ENCODE measurements at regions not wholly inside any gene's neighbourhood (a gene's known extent, or its start where the extent isn't known, plus 50 kb on each side); places are given as distances from the start of the nearest gene placed in this dataset.

- DNase-seq: no peak
- Histone ChIP-seq H3K27me3 (no peaks in the 10 kb centered on the region), H3K4me3 (no peak overlapping the region), H3K27ac (no peak overlapping the region), H3K9me3 (no peaks in the 10 kb centered on the region), H3K4me1 (peaks cover 8 to 11% of the 10 kb centered on the region in 2 donors), H3K36me3 (no peaks in the 10 kb centered on the region)
- intact Hi-C loops (cut with DNase I; ENCODE audit: low total_unique reads) (no loop called here), in situ Hi-C loops (cut with MboI; ENCODE audit: low sequenced_read_pairs in 4 of 4) (no loop called here)
- no peak for ATAC-seq
- TF ChIP-seq, protein P1, sequence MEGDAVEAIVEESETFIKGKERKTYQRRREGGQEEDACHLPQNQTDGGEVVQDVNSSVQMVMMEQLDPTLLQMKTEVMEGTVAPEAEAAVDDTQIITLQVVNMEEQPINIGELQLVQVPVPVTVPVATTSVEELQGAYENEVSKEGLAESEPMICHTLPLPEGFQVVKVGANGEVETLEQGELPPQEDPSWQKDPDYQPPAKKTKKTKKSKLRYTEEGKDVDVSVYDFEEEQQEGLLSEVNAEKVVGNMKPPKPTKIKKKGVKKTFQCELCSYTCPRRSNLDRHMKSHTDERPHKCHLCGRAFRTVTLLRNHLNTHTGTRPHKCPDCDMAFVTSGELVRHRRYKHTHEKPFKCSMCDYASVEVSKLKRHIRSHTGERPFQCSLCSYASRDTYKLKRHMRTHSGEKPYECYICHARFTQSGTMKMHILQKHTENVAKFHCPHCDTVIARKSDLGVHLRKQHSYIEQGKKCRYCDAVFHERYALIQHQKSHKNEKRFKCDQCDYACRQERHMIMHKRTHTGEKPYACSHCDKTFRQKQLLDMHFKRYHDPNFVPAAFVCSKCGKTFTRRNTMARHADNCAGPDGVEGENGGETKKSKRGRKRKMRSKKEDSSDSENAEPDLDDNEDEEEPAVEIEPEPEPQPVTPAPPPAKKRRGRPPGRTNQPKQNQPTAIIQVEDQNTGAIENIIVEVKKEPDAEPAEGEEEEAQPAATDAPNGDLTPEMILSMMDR (IDR thresholded peaks at IDR 0.05 in 4 of 5, conservative IDR thresholded peaks at IDR 0.05 in 1 of 5): no peak
- no peak for TF ChIP-seq POLR2A (IDR thresholded peaks at IDR 0.05)
Observed at GRCh38 chr2:220941683-220942082, 630.4 kb downstream of the EPHA4 start.

DNA sequence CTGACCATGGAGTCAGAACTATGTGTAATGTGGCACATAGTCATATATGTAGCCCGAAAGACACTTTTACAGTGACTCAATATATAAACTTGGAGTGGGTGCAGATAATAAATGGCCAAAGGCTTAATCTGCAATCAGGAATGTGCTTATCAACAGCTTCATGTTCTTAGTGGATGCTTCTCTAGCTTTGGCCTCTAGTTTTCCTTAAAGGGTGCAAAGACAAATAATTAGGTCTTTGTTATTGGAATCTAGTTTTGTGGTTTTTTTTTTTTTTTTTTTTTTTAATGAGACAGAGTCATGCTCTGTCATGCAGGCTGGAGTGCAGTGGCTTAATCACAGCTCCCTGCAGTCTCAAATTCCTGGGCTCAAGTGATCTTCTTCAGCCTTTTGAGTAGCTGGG, 625.6 kb downstream of the EPHA4 start:
- H3K27ac ChIP-seq: no peak overlapping the region
- no peak overlapping the region for H3K4me3 ChIP-seq
- TF ChIP-seq, protein P1 (IDR thresholded peaks at IDR 0.05 in 4 of 5, conservative IDR thresholded peaks at IDR 0.05 in 1 of 5): no peak
- no peak for TF ChIP-seq POLR2A (IDR thresholded peaks at IDR 0.05)
- H3K4me1 ChIP-seq: no peaks in the 10 kb centered on the region
- in situ Hi-C loops (cut with MboI; ENCODE audit: low sequenced_read_pairs in 4 of 4) (no loop called here), intact Hi-C loops (cut with DNase I; ENCODE audit: low total_unique reads) (no loop called here)
- no peak for DNase-seq
- H3K9me3 ChIP-seq: no peaks in the 10 kb centered on the region
- ATAC-seq: no peak
- no peaks in the 10 kb centered on the region for H3K36me3 ChIP-seq
- no peaks in the 10 kb centered on the region for H3K27me3 ChIP-seq

DNA sequence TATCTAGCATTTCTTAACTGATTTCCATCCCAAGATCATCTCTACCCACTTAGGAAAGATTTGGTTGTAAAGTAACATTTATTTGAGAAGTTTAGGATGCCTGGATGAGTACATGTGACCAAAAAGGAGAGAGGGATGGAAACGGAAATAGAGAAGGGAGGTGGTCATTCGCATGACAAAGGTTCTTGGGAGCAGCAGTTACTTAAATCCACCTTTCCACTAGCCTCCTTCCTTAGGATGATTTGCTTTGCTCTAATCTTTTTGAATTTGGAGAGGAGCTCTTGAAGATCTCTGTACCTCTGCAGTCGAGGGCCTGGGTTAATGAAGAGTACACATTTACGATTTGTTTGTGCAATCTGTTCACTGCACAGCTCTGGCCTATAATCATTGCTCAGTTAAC, 623.5 kb downstream of the EPHA4 start:
- Histone ChIP-seq H3K9me3 (no peaks in the 10 kb centered on the region), H3K36me3 (no peaks in the 10 kb centered on the region), H3K4me3 (no peak overlapping the region), H3K27ac (no peak overlapping the region), H3K4me1 (no peaks in the 10 kb centered on the region), H3K27me3 (no peaks in the 10 kb centered on the region)
- in situ Hi-C loops (cut with MboI; ENCODE audit: low sequenced_read_pairs in 4 of 4) (no loop called here), intact Hi-C loops (cut with DNase I; ENCODE audit: low total_unique reads) (no loop called here)
- no peak for ATAC-seq
- TF ChIP-seq, protein P1 (IDR thresholded peaks at IDR 0.05 in 4 of 5, conservative IDR thresholded peaks at IDR 0.05 in 1 of 5): no peak
- DNase-seq: no peak

DNA sequence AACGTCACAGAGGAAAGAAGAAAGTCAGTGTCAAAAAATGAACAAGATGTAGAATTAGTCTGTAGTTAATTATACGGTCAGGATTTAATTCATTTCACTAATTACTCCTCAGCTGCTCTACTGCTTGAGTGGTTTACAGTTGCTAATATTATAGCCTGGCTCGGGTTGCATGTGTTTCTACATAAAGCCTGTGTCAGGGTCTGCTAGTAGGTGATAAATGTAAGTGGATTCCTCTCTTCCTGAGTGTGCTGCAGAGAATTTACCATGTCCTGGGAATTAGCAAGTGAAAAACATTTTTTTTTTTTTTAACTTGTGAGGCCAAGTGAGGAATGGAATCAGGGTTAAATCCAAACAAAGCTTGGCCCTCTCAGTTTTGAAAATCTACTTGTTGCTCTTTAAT, 622.6 kb downstream of the EPHA4 start:
- no peak for ATAC-seq
- in situ Hi-C loops (cut with MboI; ENCODE audit: low sequenced_read_pairs in 4 of 4) (no loop called here), intact Hi-C loops (cut with DNase I; ENCODE audit: low total_unique reads) (no loop called here)
- Histone ChIP-seq H3K36me3 (no peaks in the 10 kb centered on the region), H3K4me3 (no peak overlapping the region), H3K27ac (no peak overlapping the region), H3K9me3 (no peaks in the 10 kb centered on the region), H3K4me1 (no peaks in the 10 kb centered on the region), H3K27me3 (no peaks in the 10 kb centered on the region)
- TF ChIP-seq POLR2A (IDR thresholded peaks at IDR 0.05): no peak
- TF ChIP-seq, protein P1 (IDR thresholded peaks at IDR 0.05 in 4 of 5, conservative IDR thresholded peaks at IDR 0.05 in 1 of 5): no peak
- DNase-seq: no peak

DNA sequence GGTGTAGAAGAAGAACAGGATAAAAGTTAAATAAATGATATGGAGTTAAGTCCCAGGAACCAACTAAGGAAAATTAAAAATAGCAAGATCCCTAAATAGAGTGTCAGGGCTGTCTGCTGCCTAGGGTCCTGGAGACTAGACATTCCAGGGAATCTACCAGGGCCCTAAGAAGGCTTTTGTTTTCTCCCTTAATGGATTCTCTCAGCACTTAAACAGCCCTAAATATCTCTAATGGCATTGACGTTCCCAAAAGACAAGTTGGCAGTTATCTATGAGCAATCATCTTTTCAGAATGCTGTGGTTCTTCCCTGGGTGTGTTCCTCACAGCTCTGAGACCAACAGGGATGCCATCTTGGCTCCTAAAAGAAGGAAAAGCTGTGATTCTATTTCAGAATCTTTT, 616.3 kb downstream of the EPHA4 start:
- Histone ChIP-seq H3K4me1 (peaks cover 15 to 20% of the 10 kb centered on the region in 2 donors), H3K4me3 (no peak overlapping the region), H3K27me3 (no peaks in the 10 kb centered on the region), H3K9me3 (no peaks in the 10 kb centered on the region), H3K36me3 (no peaks in the 10 kb centered on the region), H3K27ac (no peak overlapping the region)
- intact Hi-C loops (cut with DNase I; ENCODE audit: low total_unique reads): no loop called here
- DNase-seq: no peak
- TF ChIP-seq, protein P1 (IDR thresholded peaks at IDR 0.05 in 4 of 5, conservative IDR thresholded peaks at IDR 0.05 in 1 of 5): no peak
- TF ChIP-seq POLR2A (IDR thresholded peaks at IDR 0.05): no peak
- in situ Hi-C loops (cut with MboI; ENCODE audit: low sequenced_read_pairs in 4 of 4): no loop called here
- ATAC-seq: no peak

Measured in gastrocnemius medialis (tissue), 4 donors.